Mesendoderm (in vitro differentiated cells): ENCODE measurements at regions not wholly inside any gene's neighbourhood (a gene's known extent, or its start where the extent isn't known, plus 50 kb on each side); places are given as distances from the start of the nearest gene placed in this dataset.
"Not testable (repeated sequence)": the region's sequence is repeated elsewhere in the genome, so short reads cannot be mapped to it uniquely, and the experiment has no call there.

Source experiments
- DNase-seq: peaks from one replicate; pipeline ENCODE4 v3.0.0; 2013
- H2AK5ac ChIP-seq: 2 replicates; pipeline ENCODE4 v1.6.1; 2013; ENCODE audit warnings: low read length, inconsistent platforms
- H2BK120ac ChIP-seq: 2 replicates; pipeline ENCODE4 v1.6.1; 2013; ENCODE audit warnings: low read depth, mild to moderate bottlenecking, low read length, moderate library complexity, mixed read lengths
- H2BK15ac ChIP-seq: replicated peaks from 2 replicates; pipeline ENCODE4 v1.6.1; 2013; ENCODE audit warnings: low read depth, mild to moderate bottlenecking, moderate library complexity
- H2BK5ac ChIP-seq: 2 replicates; pipeline ENCODE4 v1.6.1; 2013; ENCODE audit warnings: low read length, inconsistent platforms
- H3K18ac ChIP-seq: 2 replicates; pipeline ENCODE4 v1.6.1; 2013; ENCODE audit warnings: mild to moderate bottlenecking, low read length, mixed read lengths
- H3K23ac ChIP-seq: one replicate; pipeline ENCODE4 v1.6.1; 2013; ENCODE audit warnings: low read length
- H3K27ac ChIP-seq: 2 replicates; pipeline ENCODE4 v1.5.1; 2013; ENCODE audit warnings: low read depth, mild to moderate bottlenecking, inconsistent platforms, low read length, moderate library complexity
- H3K27me3 ChIP-seq: 2 replicates; pipeline ENCODE4 v1.6.1; 2013; ENCODE audit warnings: low read length, control low read depth, mild to moderate bottlenecking, inconsistent platforms; ENCODE audit not compliant: insufficient read depth, poor library complexity
- H3K36me3 ChIP-seq: 2 replicates; pipeline ENCODE4 v1.6.1; 2013; ENCODE audit warnings: low read length, inconsistent platforms; ENCODE audit not compliant: control insufficient read depth, insufficient read depth
- H3K4ac ChIP-seq: one replicate; pipeline ENCODE4 v1.6.1; 2013; ENCODE audit warnings: low read depth, mild to moderate bottlenecking, low read length, moderate library complexity
- H3K4me1 ChIP-seq: 2 replicates; pipeline ENCODE4 v1.6.1; 2013; ENCODE audit warnings: low read depth, low read length, inconsistent platforms; ENCODE audit not compliant: control insufficient read depth
- H3K4me2 ChIP-seq: 2 replicates; pipeline ENCODE4 v1.6.1; 2013; ENCODE audit warnings: low read length
- H3K4me3 ChIP-seq: 2 replicates; pipeline ENCODE4 v1.5.1; 2013; ENCODE audit warnings: mild to moderate bottlenecking, low read length
- H3K56ac ChIP-seq: one replicate; pipeline ENCODE4 v1.6.1; 2013; ENCODE audit warnings: low read length
- H3K79me1 ChIP-seq: 2 replicates; pipeline ENCODE4 v1.6.1; 2013; ENCODE audit warnings: low read length, inconsistent platforms
- H3K79me2 ChIP-seq: 2 replicates; pipeline ENCODE4 v1.6.1; 2013; ENCODE audit warnings: mild to moderate bottlenecking, low read length; ENCODE audit not compliant: control insufficient read depth, insufficient read depth
- H3K9ac ChIP-seq: 2 replicates; pipeline ENCODE4 v1.6.1; 2013; ENCODE audit warnings: low read length, inconsistent platforms
- H4K5ac ChIP-seq: one replicate; pipeline ENCODE4 v1.6.1; 2013; ENCODE audit warnings: low read length
- H4K8ac ChIP-seq: one replicate; pipeline ENCODE4 v1.6.1; 2013; ENCODE audit warnings: low read depth, mild to moderate bottlenecking, control low read depth, low read length, moderate library complexity
- WGBS: extraction: QIAGEN DNeasy Blood & Tissue Kit; methylation state at CpG from one replicate; pipeline ENCODE4 v1.1.7; 2013; ENCODE audit warnings: low lambda C conversion rate, missing lambda C conversion rate; ENCODE audit not compliant: insufficient coverage; ENCODE audit errors: extremely low coverage; 5-methylcytosine and 5-hydroxymethylcytosine counted together

GRCh38 chr21:15669247-15669646 is 60.5 kb upstream of the USP25 start:
- no peak overlapping the region for H3K27ac ChIP-seq
- no CpG with 5 or more reads among the region's 2 CpGs for WGBS
- H3K36me3 ChIP-seq, result no peaks in the 10 kb centered on the region
- H2BK15ac ChIP-seq, result no peak overlapping the region
- H4K5ac ChIP-seq, result no peak overlapping the region
- H3K18ac ChIP-seq, result no peak overlapping the region
- peaks cover 2% of the 10 kb centered on the region for H3K4me1 ChIP-seq
- no peak overlapping the region for H2BK120ac ChIP-seq
- no peak overlapping the region for H3K23ac ChIP-seq
- H3K4me2 ChIP-seq, result no peak overlapping the region
- no peak overlapping the region for H3K9ac ChIP-seq
- no peaks in the 10 kb centered on the region for H3K79me2 ChIP-seq
- H2AK5ac ChIP-seq, result no peak overlapping the region
- H3K4ac ChIP-seq, result no peak overlapping the region
- H2BK5ac ChIP-seq, result no peak overlapping the region
- DNase-seq, result peak; percentile 91
- no peak overlapping the region for H3K4me3 ChIP-seq
- no peak overlapping the region for H4K8ac ChIP-seq
- H3K79me1 ChIP-seq, result no peaks in the 10 kb centered on the region
- no peaks in the 10 kb centered on the region for H3K27me3 ChIP-seq
- no peak overlapping the region for H3K56ac ChIP-seq

GRCh38 chr21:15671188-15671587 is 58.6 kb upstream of the USP25 start:
- WGBS, result no CpG with 5 or more reads among the region's 3 CpGs
- H2BK120ac ChIP-seq, result no peak overlapping the region
- H2BK5ac ChIP-seq, result no peak overlapping the region
- H3K4ac ChIP-seq, result no peak overlapping the region
- H3K27ac ChIP-seq, result no peak overlapping the region
- H3K9ac ChIP-seq, result no peak overlapping the region
- H3K79me2 ChIP-seq, result no peaks in the 10 kb centered on the region
- H4K5ac ChIP-seq, result no peak overlapping the region
- no peak overlapping the region for H3K23ac ChIP-seq
- H2AK5ac ChIP-seq, result no peak overlapping the region
- H3K4me3 ChIP-seq, result no peak overlapping the region
- no peak overlapping the region for H2BK15ac ChIP-seq
- peaks cover 2% of the 10 kb centered on the region for H3K4me1 ChIP-seq
- H3K27me3 ChIP-seq, result no peaks in the 10 kb centered on the region
- no peak overlapping the region for H3K4me2 ChIP-seq
- no peak overlapping the region for H3K18ac ChIP-seq
- no peaks in the 10 kb centered on the region for H3K79me1 ChIP-seq
- no peak overlapping the region for H4K8ac ChIP-seq
- no peak overlapping the region for H3K56ac ChIP-seq
- no peak for DNase-seq
- H3K36me3 ChIP-seq, result no peaks in the 10 kb centered on the region

GRCh38 chr21:15672578-15672977 is 57.2 kb upstream of the USP25 start:
- not testable (repeated sequence) for H3K36me3 ChIP-seq, H4K8ac ChIP-seq, H4K5ac ChIP-seq, H2BK15ac ChIP-seq, H3K56ac ChIP-seq, H3K79me1 ChIP-seq, H3K4me3 ChIP-seq, H3K4ac ChIP-seq, H3K23ac ChIP-seq, H3K27ac ChIP-seq, H3K27me3 ChIP-seq, H2BK5ac ChIP-seq, DNase-seq, H2BK120ac ChIP-seq, H2AK5ac ChIP-seq, H3K4me2 ChIP-seq, H3K9ac ChIP-seq, H3K79me2 ChIP-seq, H3K4me1 ChIP-seq, H3K18ac ChIP-seq
- no CpG with 5 or more reads among the region's 15 CpGs for WGBS

GRCh38 chr21:15676935-15677334 is 52.8 kb upstream of the USP25 start:
- Histone ChIP-seq H3K79me2 (no peaks in the 10 kb centered on the region), H3K4ac (no peak overlapping the region), H3K9ac (no peak overlapping the region), H2BK5ac (no peak overlapping the region), H4K5ac (no peak overlapping the region), H3K27me3 (no peaks in the 10 kb centered on the region), H3K23ac (no peak overlapping the region), H4K8ac (no peak overlapping the region), H2AK5ac (no peak overlapping the region), H3K27ac (no peak overlapping the region), H2BK15ac (no peak overlapping the region), H2BK120ac (no peak overlapping the region), H3K36me3 (no peaks in the 10 kb centered on the region), H3K56ac (no peak overlapping the region), H3K79me1 (no peaks in the 10 kb centered on the region), H3K4me1 (no peaks in the 10 kb centered on the region), H3K18ac (no peak overlapping the region), H3K4me3 (no peak overlapping the region), H3K4me2 (no peak overlapping the region)
- DNase-seq, result no peak
- no CpG with 5 or more reads among the region's 1 CpG for WGBS

- whole genome bisulfite sequencing, result no CpG with 5 or more reads among the region's 8 CpGs
- Histone ChIP-seq H3K4me2 (no peak overlapping the region), H3K27ac (no peak overlapping the region)
Measured at GRCh38 chr21:15679630-15680029, 50.2 kb upstream of the USP25 start.

More at GRCh38 chr21:15679630-15680029, 50.2 kb upstream of the USP25 start:
- Histone ChIP-seq H2BK5ac (no peak overlapping the region), H3K4me1 (no peaks in the 10 kb centered on the region), H3K4ac (no peak overlapping the region), H4K8ac (no peak overlapping the region), H2BK15ac (no peak overlapping the region), H3K27me3 (no peaks in the 10 kb centered on the region), H4K5ac (no peak overlapping the region), H2BK120ac (no peak overlapping the region), H3K4me3 (no peak overlapping the region), H3K79me2 (no peaks in the 10 kb centered on the region), H3K9ac (no peak overlapping the region), H3K18ac (no peak overlapping the region), H3K79me1 (no peaks in the 10 kb centered on the region), H3K56ac (no peak overlapping the region), H3K36me3 (no peaks in the 10 kb centered on the region), H2AK5ac (no peak overlapping the region), H3K23ac (no peak overlapping the region)
- peak; percentile 13 for DNase-seq
